GM19452 (cell line): ENCODE measurements at regions not wholly inside any gene's neighbourhood (a gene's known extent, or its start where the extent isn't known, plus 50 kb on each side); places are given as distances from the start of the nearest gene placed in this dataset.
"Not testable (repeated sequence)": the region's sequence is repeated elsewhere in the genome, so short reads cannot be mapped to it uniquely, and the experiment has no call there.

Source experiments
- ATAC-seq: cut with Tn5 transposase; IDR thresholded peaks from one replicate; pipeline ENCODE4 v1.9.1; 2021; ENCODE audit not compliant: unreplicated experiment

DNA sequence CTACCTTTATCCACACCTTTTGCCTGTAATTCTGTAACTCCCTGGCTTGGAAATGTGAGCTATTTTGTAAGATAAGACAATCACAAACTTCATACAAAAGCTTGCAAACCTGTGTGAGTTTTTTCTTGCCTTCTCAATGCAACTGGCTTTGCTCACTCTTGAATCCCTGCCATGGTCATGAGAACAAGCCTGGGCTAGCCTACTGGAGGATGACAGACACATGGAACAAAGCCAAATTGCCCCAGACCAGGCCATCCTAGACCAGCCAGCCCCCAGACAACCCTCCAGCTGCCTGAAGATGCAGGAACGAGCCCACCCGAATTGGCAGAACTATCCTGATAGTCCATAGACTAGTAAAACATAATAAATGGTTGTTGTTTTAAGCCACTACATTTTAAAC, 466.6 kb upstream of the ERCC4 start:
- no peak for ATAC-seq

DNA sequence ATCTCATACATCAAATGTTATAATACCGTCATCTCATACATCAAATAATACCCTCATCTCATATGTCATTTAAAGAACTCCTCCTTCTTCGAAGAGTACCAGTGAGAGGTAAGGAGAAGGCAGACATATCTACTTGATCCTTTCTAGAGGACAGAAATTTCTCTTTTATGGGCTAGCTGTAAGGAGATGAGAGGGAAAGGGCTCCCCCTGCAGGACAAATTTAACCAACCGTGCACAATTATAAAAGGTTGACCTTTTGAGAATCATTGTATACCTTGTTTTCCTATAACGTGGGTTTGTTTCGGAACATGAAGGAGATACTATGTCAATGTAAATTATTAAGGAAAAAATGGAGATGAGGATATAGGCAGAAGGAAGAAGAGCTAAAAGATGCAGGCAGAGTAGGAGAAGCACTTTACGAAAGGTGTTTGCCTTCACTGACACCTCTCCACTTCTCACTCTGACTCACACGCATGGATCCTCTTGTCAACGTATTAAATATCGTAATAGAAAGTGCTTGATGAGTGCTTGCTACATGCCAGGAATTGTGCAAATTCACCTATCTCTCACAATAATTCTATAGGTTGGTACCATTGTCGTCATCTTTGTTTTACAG, 465.9 kb upstream of the ERCC4 start:
- ATAC-seq: no peak

DNA sequence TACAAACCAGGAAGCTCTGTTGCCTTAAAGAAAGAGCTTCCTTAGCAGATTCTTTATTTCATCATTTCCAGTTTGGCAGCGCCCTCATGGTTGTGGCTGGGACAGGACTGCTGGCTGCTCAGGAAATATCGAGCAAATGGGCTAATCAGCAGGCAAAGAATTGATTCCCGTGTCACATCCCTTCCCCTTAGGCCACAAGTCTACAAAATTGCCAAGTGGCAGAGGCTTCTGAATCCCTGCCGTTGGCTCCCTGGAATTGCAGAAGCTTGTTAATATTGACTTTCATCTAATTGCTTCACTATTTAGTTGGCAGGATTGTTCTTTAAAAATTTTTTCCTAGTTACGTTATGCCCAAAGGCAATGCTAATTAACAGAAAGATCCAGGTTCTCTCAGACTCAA, 456.3 kb upstream of the ERCC4 start:
- ATAC-seq: no peak

DNA sequence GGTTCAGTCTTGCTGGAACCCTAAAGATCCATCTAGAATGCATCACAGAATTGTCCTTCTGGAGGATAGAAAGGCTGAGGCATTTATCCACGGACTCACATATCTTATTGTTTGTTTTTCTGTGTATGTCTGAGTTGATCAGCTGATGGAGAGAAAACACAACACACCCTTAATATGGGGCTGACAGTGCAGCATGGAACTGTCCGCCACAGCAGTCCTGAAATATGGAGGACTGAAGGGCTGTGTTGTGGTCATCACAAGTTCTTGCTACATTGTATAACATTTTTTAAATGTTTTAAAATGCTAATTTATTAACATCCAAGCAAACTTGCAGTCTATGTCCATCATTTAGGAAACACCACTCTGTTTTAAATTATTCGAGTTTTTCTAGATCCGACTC, 448.9 kb upstream of the ERCC4 start:
- ATAC-seq: no peak

DNA sequence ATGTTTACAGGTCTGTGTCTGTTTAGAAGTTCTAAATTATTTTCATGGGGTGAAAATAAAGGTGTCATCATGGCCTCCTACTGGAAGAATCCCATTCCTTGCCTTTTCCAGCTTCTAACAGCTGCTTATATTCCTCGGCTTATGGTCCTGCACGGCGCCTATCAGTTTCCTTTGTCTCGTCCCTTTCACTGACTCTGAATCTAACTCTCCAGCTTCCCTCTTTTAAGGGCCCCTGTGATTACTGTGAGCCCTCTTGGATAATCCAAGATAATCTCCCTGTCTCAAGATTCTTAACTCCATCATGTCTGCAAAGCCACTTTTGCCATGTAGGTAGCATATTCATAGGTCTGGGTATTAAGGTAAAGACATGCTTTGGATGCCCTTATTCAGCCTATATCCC, 441.0 kb upstream of the ERCC4 start:
- no peak for ATAC-seq

DNA sequence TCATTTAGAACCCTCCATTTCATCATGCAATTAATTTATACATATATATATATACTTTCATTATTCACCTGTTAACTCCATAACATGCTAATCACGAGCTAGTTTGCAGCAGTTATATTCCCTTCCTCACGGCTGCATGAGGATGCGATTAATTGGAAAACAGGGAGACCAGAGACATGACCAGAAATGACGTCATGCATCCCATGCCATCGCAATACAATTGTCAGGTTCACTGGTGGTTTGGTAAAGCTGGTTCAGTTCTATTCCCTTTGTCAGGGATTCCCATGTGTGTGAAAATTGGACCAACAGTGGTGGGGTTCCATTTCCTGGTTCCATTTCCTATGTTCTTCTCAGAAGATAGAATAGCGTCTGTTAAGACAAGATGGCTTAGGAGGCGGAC, 440.4 kb upstream of the ERCC4 start:
- no peak for ATAC-seq

DNA sequence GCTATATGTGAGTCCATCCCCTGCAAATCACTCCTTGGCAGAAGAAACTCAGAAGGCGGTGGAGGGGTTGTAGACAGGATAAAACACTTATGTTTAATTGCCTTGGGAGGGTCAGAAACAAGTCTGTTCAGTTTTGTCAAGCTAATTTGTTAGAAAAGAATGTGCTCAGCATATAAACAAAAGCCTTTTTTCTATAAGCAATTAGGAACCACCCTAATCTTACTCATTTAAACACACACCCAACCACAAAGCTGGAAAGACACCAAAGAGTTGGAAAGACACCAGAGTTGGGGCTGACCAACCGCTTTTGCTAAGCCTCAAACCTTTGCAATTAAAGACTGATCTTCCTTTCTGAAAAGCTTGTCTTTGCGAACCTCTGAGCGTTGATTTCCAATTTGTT, 439.2 kb upstream of the ERCC4 start:
- no peak for ATAC-seq

DNA sequence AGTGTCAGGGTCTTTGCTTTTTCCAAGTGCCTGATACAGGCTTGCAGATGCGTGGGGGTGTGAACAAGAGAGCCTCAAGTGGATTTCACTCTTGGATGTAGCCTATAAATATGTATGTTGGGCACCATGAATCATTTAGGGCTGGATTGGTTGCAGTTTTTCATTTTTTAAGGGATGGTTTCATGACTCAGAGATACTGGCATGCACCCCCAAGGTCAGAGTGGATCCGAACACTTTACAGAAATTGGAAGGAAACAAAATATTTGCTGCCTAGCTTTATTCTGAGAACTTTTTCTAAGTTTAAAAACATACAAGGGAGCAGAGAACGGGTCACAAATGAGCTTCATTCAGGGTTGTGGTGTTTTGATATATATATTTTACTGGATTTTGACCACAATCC, 436.8 kb upstream of the ERCC4 start:
- no peak for ATAC-seq

DNA sequence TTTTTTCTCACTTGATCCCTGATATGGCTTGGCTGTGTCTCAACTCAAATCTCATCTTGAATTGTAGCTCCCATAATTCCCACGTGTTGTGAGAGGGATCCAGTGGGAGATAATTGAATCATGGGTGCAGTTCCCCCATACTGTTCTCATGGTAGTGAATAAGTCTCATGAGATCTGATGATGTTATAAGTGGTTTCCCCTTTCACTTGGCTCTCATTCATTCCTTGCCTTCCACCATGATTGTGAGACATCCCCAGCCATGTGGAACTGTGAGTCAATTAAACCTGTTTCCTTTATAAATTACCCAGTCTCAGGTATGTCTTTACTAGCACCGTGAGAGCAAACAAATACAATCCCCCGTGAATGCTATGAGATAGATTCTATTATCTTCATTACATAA, 430.5 kb upstream of the ERCC4 start:
- ATAC-seq: not testable (repeated sequence)

DNA sequence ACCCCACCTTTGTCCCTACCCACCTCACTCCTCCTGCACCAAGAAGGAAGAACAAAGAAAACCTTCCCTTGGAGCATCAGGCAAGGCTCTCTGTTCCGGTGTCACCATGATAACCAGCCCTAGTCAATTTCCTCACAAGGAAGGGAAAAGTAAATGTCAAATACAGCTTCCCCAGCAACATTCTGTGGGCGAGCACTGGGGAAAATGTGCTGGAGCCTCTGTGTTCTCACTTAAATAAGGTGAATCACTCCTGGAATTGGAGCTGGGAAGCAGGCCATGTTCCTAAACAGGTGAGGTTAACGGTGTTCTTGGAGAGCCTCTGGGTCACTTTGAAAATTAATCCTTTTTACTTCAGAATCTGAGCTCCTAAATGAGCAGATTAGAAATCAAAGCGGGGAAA, 427.9 kb upstream of the ERCC4 start:
- ATAC-seq: no peak

DNA sequence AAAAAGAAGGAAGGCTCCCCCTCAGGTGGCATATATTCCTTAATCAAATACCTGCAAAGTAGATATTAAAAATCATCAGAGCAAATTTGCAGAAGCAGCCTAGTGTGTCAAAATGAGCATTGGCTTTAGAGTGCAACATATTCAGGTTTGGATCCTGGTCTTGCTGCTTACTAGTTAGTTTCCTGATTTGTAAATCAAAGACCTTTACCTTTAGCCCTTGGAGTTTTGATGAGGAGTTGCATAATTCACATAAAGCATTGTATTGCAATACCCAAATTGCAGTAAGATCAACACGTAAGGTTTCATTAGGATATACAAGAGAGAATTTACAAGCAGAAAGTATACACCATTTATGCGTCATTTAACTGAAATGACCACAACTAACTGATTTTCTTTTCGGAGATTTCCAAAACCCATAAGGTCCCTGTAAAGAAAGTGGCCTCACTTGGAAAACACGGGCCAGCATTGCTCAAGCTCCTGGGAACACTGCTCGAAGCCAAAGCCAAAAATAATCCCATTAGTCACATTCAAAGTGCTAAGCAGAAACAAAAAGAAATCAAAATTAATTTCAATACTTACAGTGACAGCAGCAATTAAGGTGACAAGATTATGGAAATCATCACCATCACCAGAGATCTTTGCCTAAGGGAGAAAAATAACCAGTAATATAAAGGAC, 415.9 kb upstream of the ERCC4 start:
- ATAC-seq: no peak

DNA sequence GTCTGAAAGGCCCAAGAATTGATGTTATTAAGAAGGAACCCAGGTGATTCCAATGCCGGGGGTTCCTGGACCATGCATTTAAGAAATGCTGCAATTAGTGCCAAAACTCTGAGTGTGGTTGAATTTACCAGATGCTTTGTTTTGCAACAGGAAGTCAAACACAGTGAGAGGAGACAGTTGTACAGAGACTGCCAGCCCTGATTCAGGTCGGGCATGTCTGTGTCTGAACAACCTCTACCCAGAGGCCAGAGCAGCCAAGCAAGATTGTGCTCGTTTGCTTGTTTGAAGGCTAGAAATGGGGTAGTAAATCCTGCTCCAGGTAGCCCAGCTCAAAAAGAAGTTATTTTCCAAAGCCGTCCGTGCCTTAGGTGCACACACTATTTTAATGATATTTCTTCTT, 412.4 kb upstream of the ERCC4 start:
- no peak for ATAC-seq

DNA sequence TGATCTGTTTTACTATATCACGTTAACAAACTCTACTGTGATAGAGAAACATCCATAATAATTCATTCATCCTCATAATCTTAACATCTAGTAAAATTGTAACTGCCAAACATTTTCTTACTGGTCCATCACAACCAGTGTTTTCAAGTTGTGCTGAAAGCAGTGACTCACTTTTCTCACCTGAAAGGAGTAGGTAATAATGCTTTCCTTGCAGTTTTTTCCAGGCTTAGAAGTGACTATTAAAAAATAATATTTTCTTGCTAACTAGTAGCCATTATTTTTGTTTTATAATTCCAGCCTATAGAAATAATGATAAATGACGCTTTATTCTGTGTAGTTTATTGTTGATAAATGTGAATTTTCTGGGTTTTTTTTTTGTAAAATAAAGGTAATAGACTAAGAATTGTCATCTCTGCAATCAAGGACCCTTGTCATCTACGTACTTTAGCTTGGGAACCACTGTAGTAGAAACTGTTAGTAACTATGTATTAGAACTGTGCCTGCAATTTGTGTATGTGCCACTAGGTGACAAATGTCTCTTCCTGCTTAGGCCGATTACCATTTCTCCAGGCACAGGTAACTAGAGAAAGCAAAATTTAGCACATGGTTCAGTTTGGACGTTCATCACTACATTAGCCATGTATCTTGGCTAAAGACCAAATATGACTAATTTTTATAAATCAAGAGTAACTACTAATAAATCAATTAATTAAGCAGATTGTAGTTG, 409.4 kb upstream of the ERCC4 start:
- ATAC-seq: no peak

DNA sequence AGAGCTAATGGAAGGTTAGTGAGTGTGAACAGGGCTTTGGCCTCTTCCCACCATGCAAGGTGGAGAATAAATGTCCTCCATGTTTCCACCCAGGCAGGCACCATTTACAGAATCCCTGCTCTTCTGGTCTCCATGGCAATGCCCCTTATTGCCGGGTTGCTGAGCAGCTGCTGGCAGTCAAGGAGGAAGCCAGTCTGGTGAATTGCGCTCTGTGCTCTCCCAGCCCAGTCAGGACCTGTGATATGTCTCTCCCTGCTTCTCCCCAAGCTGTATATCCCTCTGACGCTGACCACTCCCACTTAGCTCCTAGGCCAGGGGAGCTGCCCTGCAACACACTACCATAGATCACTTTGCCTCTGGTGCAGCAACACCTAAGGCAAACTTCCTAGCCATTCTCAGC, 402.1 kb upstream of the ERCC4 start:
- no peak for ATAC-seq

DNA sequence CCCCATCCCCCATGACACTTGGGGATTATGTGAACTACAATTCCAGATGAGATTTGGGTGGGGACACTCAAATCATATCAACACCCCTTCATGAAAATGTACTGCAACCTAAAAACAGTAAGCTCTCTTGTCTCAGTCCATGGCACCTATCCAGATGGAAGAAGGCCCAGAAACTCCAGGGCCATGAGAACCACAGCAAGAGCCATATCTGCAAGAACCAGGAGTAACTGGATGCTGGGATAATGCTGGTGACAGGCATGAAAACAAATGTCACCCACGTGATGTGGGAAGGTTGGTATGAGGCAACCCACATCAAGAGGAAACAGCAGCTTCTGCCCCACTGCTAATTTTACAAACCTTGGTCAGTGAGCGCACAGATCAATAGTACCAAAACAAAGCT, 400.1 kb upstream of the ERCC4 start:
- ATAC-seq: no peak

DNA sequence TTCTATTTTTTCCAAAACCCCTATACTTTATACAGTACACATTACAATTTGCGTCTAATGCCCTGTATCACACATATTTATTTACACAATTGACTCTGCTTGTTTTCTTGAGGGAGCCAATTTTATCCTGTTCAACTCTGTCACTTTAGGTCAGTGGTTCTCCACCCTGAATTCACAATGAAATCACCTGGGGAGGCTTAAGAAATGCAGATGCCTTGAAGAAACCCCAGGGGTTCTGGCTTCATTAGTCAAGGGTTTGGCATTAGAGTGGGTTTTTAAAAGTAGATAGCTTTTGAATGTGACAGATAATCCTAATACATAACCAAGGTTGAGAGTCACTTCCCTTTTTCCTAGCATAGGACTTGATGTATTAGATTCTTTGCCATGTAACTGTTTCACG, 398.6 kb upstream of the ERCC4 start:
- no peak for ATAC-seq

DNA sequence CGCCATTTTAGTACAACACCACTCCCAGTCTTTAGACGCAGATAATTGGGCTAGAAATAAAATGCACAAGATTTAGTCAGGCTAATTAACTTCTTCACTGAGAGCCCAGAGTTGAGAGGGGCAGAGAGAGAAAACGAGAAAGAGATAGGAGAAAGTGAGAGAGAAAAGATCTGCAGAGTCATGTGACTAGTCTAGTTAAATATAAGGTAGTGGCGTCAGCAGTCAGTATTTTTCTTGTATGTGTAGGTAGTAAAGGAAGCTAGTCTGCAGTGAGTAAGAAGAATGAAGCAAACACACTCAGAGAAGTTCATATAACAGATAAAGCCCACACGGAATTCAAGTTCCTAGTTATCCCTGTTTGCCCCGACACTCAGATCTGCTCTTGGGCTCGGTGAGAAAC, 392.6 kb upstream of the ERCC4 start:
- ATAC-seq: no peak

DNA sequence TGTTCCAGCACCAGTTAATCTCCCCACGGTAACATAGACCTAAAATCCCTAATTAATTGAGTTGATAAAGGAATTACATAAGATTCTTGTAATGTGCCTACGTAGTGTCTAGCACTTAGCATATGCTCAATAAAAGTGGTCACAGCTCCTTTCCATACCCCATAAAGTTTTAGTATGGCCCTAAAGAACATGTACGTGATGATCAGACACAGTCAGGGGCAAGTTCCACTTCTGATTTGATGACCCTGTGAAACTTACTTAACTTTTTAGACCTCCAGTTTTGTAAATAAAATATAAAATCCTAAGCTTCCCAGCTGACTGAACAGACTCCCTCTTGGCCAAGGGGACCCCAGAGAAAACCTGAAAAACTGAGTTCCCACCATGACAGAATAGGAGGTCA, 391.3 kb upstream of the ERCC4 start:
- ATAC-seq: no peak

DNA sequence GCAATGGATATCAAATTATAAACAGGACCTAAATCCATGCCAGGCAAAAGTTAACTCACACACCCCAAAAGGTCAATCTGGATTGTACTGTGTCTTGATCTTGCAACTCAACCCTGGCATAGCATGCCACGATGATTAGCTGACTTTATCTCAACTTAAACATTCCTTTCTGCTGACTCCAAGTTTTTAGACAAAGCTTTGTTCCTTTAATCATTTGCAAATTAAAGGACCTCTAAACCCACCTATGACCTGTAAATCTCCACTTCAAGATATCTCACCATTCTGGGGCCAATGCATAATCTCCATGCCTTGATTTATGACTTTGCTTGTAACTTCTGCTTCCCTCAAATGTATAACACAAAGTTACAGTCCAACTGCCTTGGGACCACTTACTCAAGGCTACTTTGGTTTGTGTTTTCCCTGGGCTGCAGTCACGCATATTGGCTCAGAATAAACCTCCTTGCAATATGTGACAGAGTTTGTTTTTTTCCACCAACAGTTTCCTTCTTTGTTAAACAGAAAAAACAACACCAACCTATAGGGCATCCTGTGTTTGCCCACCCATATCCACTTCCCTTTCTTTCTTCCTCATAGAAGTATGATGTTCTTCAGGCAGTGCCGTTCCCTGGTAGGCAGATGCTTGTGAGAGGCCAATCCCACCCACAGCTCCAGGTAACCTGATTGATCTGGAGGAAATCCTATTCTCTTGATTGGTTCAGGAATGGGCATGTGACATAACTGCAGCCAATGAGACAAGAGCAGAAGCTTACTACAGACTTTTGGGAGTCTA, 390.6 kb upstream of the ERCC4 start:
- ATAC-seq: no peak

DNA sequence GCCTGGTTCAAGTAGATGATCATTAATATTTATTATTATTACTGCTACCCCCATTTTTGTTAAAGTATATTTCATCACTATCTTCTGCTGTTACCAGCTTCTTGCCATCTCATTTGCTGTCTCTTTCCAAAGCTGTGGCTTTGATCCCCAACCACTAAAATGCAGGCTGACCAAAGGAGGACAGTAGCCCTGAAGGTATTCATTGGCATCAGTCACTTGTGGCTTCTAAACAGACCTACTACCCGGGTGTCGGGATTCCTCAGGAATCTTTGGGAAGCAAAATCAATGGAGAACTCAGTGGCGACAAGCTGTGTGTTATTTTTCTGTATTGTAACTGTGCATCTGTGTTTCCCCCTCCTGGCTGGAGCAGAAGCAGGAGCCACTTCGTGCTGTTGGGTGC, 379.2 kb upstream of the ERCC4 start:
- no peak for ATAC-seq

DNA sequence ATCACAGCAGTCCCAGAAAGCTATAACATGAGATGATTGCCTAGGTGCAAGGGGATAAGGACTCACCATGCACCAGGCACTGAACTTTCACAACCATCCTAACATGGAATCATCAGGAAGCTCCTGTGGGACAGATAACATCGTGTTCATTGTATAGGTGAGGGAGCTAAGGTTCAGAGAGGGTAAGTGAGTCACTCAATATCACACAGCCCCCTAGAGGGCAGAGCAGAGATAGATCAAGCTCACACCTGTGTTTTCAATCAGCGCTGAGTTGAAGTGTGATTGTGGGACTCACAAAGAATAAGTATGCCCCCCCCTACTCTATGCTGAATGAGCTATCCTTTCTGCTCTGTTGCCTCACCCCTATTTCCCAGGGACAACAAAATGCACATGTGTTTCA, 377.7 kb upstream of the ERCC4 start:
- ATAC-seq: no peak

DNA sequence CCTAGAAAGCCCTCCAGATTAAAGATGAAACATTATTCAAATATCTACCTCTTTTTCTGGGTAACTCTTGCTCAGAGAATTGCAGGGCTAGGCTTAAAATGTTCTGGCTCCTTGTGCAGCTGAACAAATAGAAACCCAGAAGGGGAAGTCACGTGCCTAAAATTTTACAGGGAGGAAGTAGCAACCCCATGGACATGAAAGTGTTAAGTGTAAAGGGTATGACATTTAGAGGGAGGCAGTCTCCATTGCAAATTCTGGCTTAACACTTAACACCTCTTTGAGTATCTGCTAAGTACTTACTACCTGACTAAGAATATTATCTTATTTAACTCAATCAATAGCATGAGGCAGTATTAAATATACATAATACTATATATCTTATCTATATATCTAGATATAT, 376.1 kb upstream of the ERCC4 start:
- no peak for ATAC-seq
